Erythroblast (primary cell): ENCODE measurements at regions not wholly inside any gene's neighbourhood (a gene's known extent, or its start where the extent isn't known, plus 50 kb on each side); places are given as distances from the start of the nearest gene placed in this dataset.

Experiments
- GATA1 ChIP-seq: IDR thresholded peaks from 2 replicates; pipeline ENCODE4 v1.6.1; 2011; ENCODE audit warnings: low read depth, mild to moderate bottlenecking, control low read depth, low read length, moderate library complexity
- POLR2A ChIP-seq: IDR thresholded peaks from 2 replicates; pipeline ENCODE4 v1.6.1; 2011; ENCODE audit warnings: mild to moderate bottlenecking, low read length

- TF ChIP-seq POLR2A (no peak), GATA1 (no peak)
Observed at GRCh38 chr4:151894246-151894645, 133.4 kb upstream of the GATB start.
